HG02798 (cell line): ENCODE measurements at regions not wholly inside any gene's neighbourhood (a gene's known extent, or its start where the extent isn't known, plus 50 kb on each side); places are given as distances from the start of the nearest gene placed in this dataset.

Experiments used
- ATAC-seq: cut with Tn5 transposase; IDR thresholded peaks from one replicate; pipeline ENCODE4 v1.9.1; 2021; ENCODE audit warnings: mild to moderate bottlenecking; ENCODE audit not compliant: unreplicated experiment, poor library complexity

- no peak for ATAC-seq
Observed at GRCh38 chrX:20410540-20410939, 143.8 kb upstream of the RPS6KA3 start.

GRCh38 chrX:20409991-20410390, 143.3 kb upstream of the RPS6KA3 start:
- ATAC-seq = no peak

GRCh38 chrX:20402956-20403355, 136.2 kb upstream of the RPS6KA3 start:
- no peak for ATAC-seq

- ATAC-seq = no peak
Observed at GRCh38 chrX:20399728-20400414, 133.2 kb upstream of the RPS6KA3 start.

- no peak for ATAC-seq
Observed at GRCh38 chrX:20397587-20397986, 130.9 kb upstream of the RPS6KA3 start.

- ATAC-seq = no peak
Observed at GRCh38 chrX:20394451-20394850, 127.7 kb upstream of the RPS6KA3 start.

GRCh38 chrX:20393944-20394343, 127.2 kb upstream of the RPS6KA3 start:
- ATAC-seq = no peak

GRCh38 chrX:20388594-20388993, 121.9 kb upstream of the RPS6KA3 start:
- ATAC-seq = no peak

GRCh38 chrX:20383477-20383876, 116.8 kb upstream of the RPS6KA3 start:
- ATAC-seq = no peak

- peak; percentile 66 for ATAC-seq
Observed at GRCh38 chrX:20382518-20383297, 116.0 kb upstream of the RPS6KA3 start.

- ATAC-seq = no peak
Observed at GRCh38 chrX:20382082-20382481, 115.4 kb upstream of the RPS6KA3 start.

- peak; percentile 60 for ATAC-seq
Observed at GRCh38 chrX:20378233-20378920, 111.7 kb upstream of the RPS6KA3 start.

- ATAC-seq = no peak
Observed at GRCh38 chrX:20374900-20375438, 108.3 kb upstream of the RPS6KA3 start.

GRCh38 chrX:20374450-20374849, 107.7 kb upstream of the RPS6KA3 start:
- no peak for ATAC-seq

GRCh38 chrX:20373063-20373462, 106.4 kb upstream of the RPS6KA3 start:
- no peak for ATAC-seq

- no peak for ATAC-seq
Observed at GRCh38 chrX:20372533-20372932, 105.8 kb upstream of the RPS6KA3 start.

GRCh38 chrX:20369468-20369867, 102.8 kb upstream of the RPS6KA3 start:
- ATAC-seq = no peak

- no peak for ATAC-seq
Observed at GRCh38 chrX:20364238-20364637, 97.5 kb upstream of the RPS6KA3 start.

- no peak for ATAC-seq
Observed at GRCh38 chrX:20363275-20363674, 96.6 kb upstream of the RPS6KA3 start.

- ATAC-seq = no peak
Observed at GRCh38 chrX:20362268-20363267, 95.9 kb upstream of the RPS6KA3 start.
